ENCODE measurements at regions not wholly inside any gene's neighbourhood (a gene's known extent, or its start where the extent isn't known, plus 50 kb on each side); places are given as distances from the start of the nearest gene placed in this dataset.

- Histone ChIP-seq H3K4me1 (ENCODE audit: insufficient read depth, low read length) (no peaks in the 10 kb centered on the region), H3K27ac (ENCODE audit: extremely low read length, insufficient read depth, low read length) (no peak overlapping the region), H3K27me3 (ENCODE audit: control insufficient read depth in 1 of 2, insufficient read depth in 2 of 2, low read length in 2 of 2) (no peaks in the 10 kb centered on the region; a peak in 1 of 5 replicates), H3K4me2 (ENCODE audit: low read depth, low read length) (no peak overlapping the region), H3K4me3 (replicated peaks in 1 of 3; ENCODE audit: insufficient read depth in 1 of 3, low read depth in 2 of 3, low read length in 3 of 3) (no peak overlapping the region), H3K9me3 (ENCODE audit: low read length) (no peaks in the 10 kb centered on the region), H2AFZ (ENCODE audit: low read length) (no peak overlapping the region), H3K9ac (ENCODE audit: insufficient read depth, low read depth, low read length) (no peak overlapping the region), H3K79me2 (ENCODE audit: insufficient read depth, low read length) (no peaks in the 10 kb centered on the region), H3K36me3 (replicated peaks in 1 of 2; ENCODE audit: control insufficient read depth in 1 of 2, insufficient read depth in 2 of 2, low read length in 2 of 2) (no peaks in the 10 kb centered on the region), H4K20me1 (ENCODE audit: insufficient read depth, low read length) (no peaks in the 10 kb centered on the region)
- no peak for TF ChIP-seq ETS1 (CRISPR knock-in tag; IDR thresholded peaks at IDR 0.05)
- no peak for TF ChIP-seq ZNF33B (CRISPR knock-in tag; IDR thresholded peaks at IDR 0.05)
- TF ChIP-seq ZFYVE20 (CRISPR knock-in tag; IDR thresholded peaks at IDR 0.05; ENCODE audit: borderline replicate concordance, low read depth) = no peak
- peak; percentile 64 for TF ChIP-seq CEBPB (IDR thresholded peaks at IDR 0.05; ENCODE audit: borderline replicate concordance, low read depth, low read length)
- ChIA-PET POLR2A (no interaction called here), CTCF (ENCODE audit: low intra/inter-chr PET ratio, low total read pairs) (no interaction called here)
- no peak for DNase-seq (ENCODE audit: low spot score)
- no peak for FAIRE-seq
- no peak for ATAC-seq
- intact Hi-C loops (cut with micrococcal nuclease; ENCODE audit: unreplicated experiment) = no loop called here
- in situ Hi-C loops (cut with HindIII; ENCODE audit: extremely low pct_ligation_motif_present, low pct_unique_long_range_greater_than_20kb) = no loop called here
- 28% methylated on average over 11 of the region's 11 CpGs for WGBS (ENCODE audit: low lambda C conversion rate)
- BruUV-seq (replicated peaks) = no TSS peak
These were observed 396.2 kb upstream of the SLC35B3 start for GRCh38 chr6:8831366-8832152.

GRCh38 chr6:8830794-8831193 lies 395.4 kb upstream of the SLC35B3 start:
- Histone ChIP-seq H3K9ac (ENCODE audit: insufficient read depth, low read depth, low read length) (no peak overlapping the region), H3K9me3 (ENCODE audit: low read length) (no peaks in the 10 kb centered on the region), H2AFZ (ENCODE audit: low read length) (no peak overlapping the region), H4K20me1 (ENCODE audit: insufficient read depth, low read length) (no peaks in the 10 kb centered on the region), H3K79me2 (ENCODE audit: insufficient read depth, low read length) (no peaks in the 10 kb centered on the region), H3K4me3 (replicated peaks in 1 of 3; ENCODE audit: insufficient read depth in 1 of 3, low read depth in 2 of 3, low read length in 3 of 3) (no peak overlapping the region), H3K4me2 (ENCODE audit: low read depth, low read length) (no peak overlapping the region), H3K27ac (ENCODE audit: extremely low read length, insufficient read depth, low read length) (no peak overlapping the region), H3K4me1 (ENCODE audit: insufficient read depth, low read length) (no peaks in the 10 kb centered on the region), H3K27me3 (ENCODE audit: control insufficient read depth in 1 of 2, insufficient read depth in 2 of 2, low read length in 2 of 2) (no peaks in the 10 kb centered on the region; a peak in 1 of 5 replicates), H3K36me3 (replicated peaks in 1 of 2; ENCODE audit: control insufficient read depth in 1 of 2, insufficient read depth in 2 of 2, low read length in 2 of 2) (no peaks in the 10 kb centered on the region)
- ATAC-seq (no peak), DNase-seq (ENCODE audit: low spot score) (no peak), FAIRE-seq (no peak)
- no TSS peak for BruUV-seq (replicated peaks)
- ChIA-PET CTCF (ENCODE audit: low intra/inter-chr PET ratio, low total read pairs) (no interaction called here), POLR2A (no interaction called here)
- 2% methylated on average over 1 of the region's 1 CpG for WGBS (ENCODE audit: low lambda C conversion rate)
- in situ Hi-C loops (cut with HindIII; ENCODE audit: extremely low pct_ligation_motif_present, low pct_unique_long_range_greater_than_20kb) (no loop called here), intact Hi-C loops (cut with micrococcal nuclease; ENCODE audit: unreplicated experiment) (no loop called here)
- TF ChIP-seq ZNF616 (CRISPR knock-in tag; IDR thresholded peaks at IDR 0.05; ENCODE audit: low read depth) (no peak), IKZF1 (IDR thresholded peaks at IDR 0.05) (no peak), TSC22D2 (CRISPR knock-in tag; IDR thresholded peaks at IDR 0.05; ENCODE audit: borderline replicate concordance) (no peak), SKI (IDR thresholded peaks at IDR 0.05; ENCODE audit: partially characterized antibody) (no peak), NFAT5 (CRISPR knock-in tag; IDR thresholded peaks at IDR 0.05) (no peak), IRF2 (CRISPR knock-in tag; IDR thresholded peaks at IDR 0.05) (no peak), NCOA2 (CRISPR knock-in tag; IDR thresholded peaks at IDR 0.05) (no peak), CENPT (CRISPR knock-in tag; IDR thresholded peaks at IDR 0.05; ENCODE audit: low read depth) (no peak)

Measured in HepG2 (cell line).